ENCODE measurements at regions not wholly inside any gene's neighbourhood (a gene's known extent, or its start where the extent isn't known, plus 50 kb on each side); places are given as distances from the start of the nearest gene placed in this dataset.

- in situ Hi-C loops (cut with MboI; ENCODE audit: low sequenced_read_pairs) = loop anchor here (25.0 kb wide), 1 partner anchor 395 kb away; no protein-coding TSS in a partner anchor
Measured at GRCh38 chr9:18207735-18208134, 266.2 kb upstream of the ADAMTSL1 start.

GRCh38 chr9:18208166-18209059 is 265.5 kb upstream of the ADAMTSL1 start:
- in situ Hi-C loops (cut with MboI; ENCODE audit: low sequenced_read_pairs) = loop anchor here (25.0 kb wide), 1 partner anchor 396 kb away; no protein-coding TSS in a partner anchor

GRCh38 chr9:18215626-18216025 is 258.3 kb upstream of the ADAMTSL1 start:
- in situ Hi-C loops (cut with MboI; ENCODE audit: low sequenced_read_pairs) = loop anchor here (25.0 kb wide), 1 partner anchor 403 kb away; no protein-coding TSS in a partner anchor

GRCh38 chr9:18216376-18216775 is 257.6 kb upstream of the ADAMTSL1 start:
- in situ Hi-C loops (cut with MboI; ENCODE audit: low sequenced_read_pairs) = loop anchor here (25.0 kb wide), 1 partner anchor 404 kb away; no protein-coding TSS in a partner anchor

GRCh38 chr9:18228101-18228500 is 245.9 kb upstream of the ADAMTSL1 start:
- in situ Hi-C loops (cut with MboI; ENCODE audit: low sequenced_read_pairs) = no loop called here

GRCh38 chr9:18229992-18230676 is 243.8 kb upstream of the ADAMTSL1 start:
- in situ Hi-C loops (cut with MboI; ENCODE audit: low sequenced_read_pairs) = no loop called here

- in situ Hi-C loops (cut with MboI; ENCODE audit: low sequenced_read_pairs) = no loop called here
Measured at GRCh38 chr9:18233311-18233710, 240.6 kb upstream of the ADAMTSL1 start.

GRCh38 chr9:18233776-18234445 is 240.0 kb upstream of the ADAMTSL1 start:
- in situ Hi-C loops (cut with MboI; ENCODE audit: low sequenced_read_pairs) = no loop called here

- in situ Hi-C loops (cut with MboI; ENCODE audit: low sequenced_read_pairs) = no loop called here
Measured at GRCh38 chr9:18235181-18235908, 238.6 kb upstream of the ADAMTSL1 start.

GRCh38 chr9:18236336-18236735 is 237.6 kb upstream of the ADAMTSL1 start:
- in situ Hi-C loops (cut with MboI; ENCODE audit: low sequenced_read_pairs) = no loop called here

GRCh38 chr9:18237776-18238175 is 236.2 kb upstream of the ADAMTSL1 start:
- in situ Hi-C loops (cut with MboI; ENCODE audit: low sequenced_read_pairs) = no loop called here

GRCh38 chr9:18238254-18238653 is 235.7 kb upstream of the ADAMTSL1 start:
- in situ Hi-C loops (cut with MboI; ENCODE audit: low sequenced_read_pairs) = no loop called here

GRCh38 chr9:18238752-18239447 is 235.1 kb upstream of the ADAMTSL1 start:
- in situ Hi-C loops (cut with MboI; ENCODE audit: low sequenced_read_pairs) = no loop called here

GRCh38 chr9:18240213-18240612 is 233.7 kb upstream of the ADAMTSL1 start:
- in situ Hi-C loops (cut with MboI; ENCODE audit: low sequenced_read_pairs) = no loop called here

- in situ Hi-C loops (cut with MboI; ENCODE audit: low sequenced_read_pairs) = no loop called here
Measured at GRCh38 chr9:18245911-18246310, 228.0 kb upstream of the ADAMTSL1 start.

- in situ Hi-C loops (cut with MboI; ENCODE audit: low sequenced_read_pairs) = no loop called here
Measured at GRCh38 chr9:18250053-18250452, 223.9 kb upstream of the ADAMTSL1 start.

GRCh38 chr9:18253950-18254349 is 220.0 kb upstream of the ADAMTSL1 start:
- in situ Hi-C loops (cut with MboI; ENCODE audit: low sequenced_read_pairs) = no loop called here

GRCh38 chr9:18255158-18255629 is 218.8 kb upstream of the ADAMTSL1 start:
- in situ Hi-C loops (cut with MboI; ENCODE audit: low sequenced_read_pairs) = no loop called here

GRCh38 chr9:18255747-18256146 is 218.2 kb upstream of the ADAMTSL1 start:
- in situ Hi-C loops (cut with MboI; ENCODE audit: low sequenced_read_pairs) = no loop called here

GRCh38 chr9:18256568-18256967 is 217.4 kb upstream of the ADAMTSL1 start:
- in situ Hi-C loops (cut with MboI; ENCODE audit: low sequenced_read_pairs) = no loop called here

Measured in HL-60/S4 treated with phorbol 12-myristate 13-acetate at 8.2 ng/mL for 4 days and 3 days (cell line).